IMR-90 (cell line): ENCODE measurements at regions not wholly inside any gene's neighbourhood (a gene's known extent, or its start where the extent isn't known, plus 50 kb on each side); places are given as distances from the start of the nearest gene placed in this dataset.
A peak's percentile ranks its signal among the peaks of the same experiment; 100 is the strongest.

Source experiments
- ATAC-seq: fragments of 200-7000 bp; cut with Tn5 transposase; 2 replicates; pipeline ENCODE4 v1.9.1; 2020; ENCODE audit warnings: low read depth, mild to moderate bottlenecking, moderate library complexity
- BruUV-seq: library from RNA; stranded (reverse); fragments of 400-500 nt; replicated peaks from 2 replicates; lab custom pipeline; 2021; lab: Mats Ljungman, UMichigan
- CTCF ChIA-PET: fragments of 300-600 bp; formaldehyde crosslinking; extraction: SDS; loops from one replicate; lab custom pipeline; 2021; ENCODE audit warnings: antibody characterized with exemption; lab: Yijun Ruan, JAX
- POLR2A ChIA-PET: fragments of 300-600 bp; sonication (Branson Sonifier 250); formaldehyde crosslinking; loops from one replicate; lab custom pipeline; 2022; ENCODE audit warnings: antibody characterized with exemption; ENCODE audit not compliant: unreplicated experiment; lab: Charles Lee
- DNase-seq: peaks from one replicate; pipeline ENCODE4 v3.0.0; 2013
- H2AFZ ChIP-seq: replicated peaks from 2 replicates; pipeline ENCODE3; 2013; ENCODE audit warnings: low read length, mild to moderate bottlenecking; ENCODE audit not compliant: poor library complexity
- H2AK5ac ChIP-seq: 2 replicates; pipeline ENCODE4 v1.6.1; 2013; ENCODE audit warnings: low read depth, low read length, inconsistent platforms
- H2AK9ac ChIP-seq: replicated peaks from 2 replicates; pipeline ENCODE3; 2013; ENCODE audit warnings: mild to moderate bottlenecking, low read depth, low read length, moderate library complexity; ENCODE audit not compliant: poor library complexity
- H2BK120ac ChIP-seq: 2 replicates; pipeline ENCODE4 v1.6.1; 2013; ENCODE audit warnings: low read depth, low read length, inconsistent platforms
- H2BK15ac ChIP-seq: 3 replicates; pipeline ENCODE4 v1.6.1; 2013; ENCODE audit warnings: low read depth, low read length, inconsistent platforms
- H2BK20ac ChIP-seq: 2 replicates; pipeline ENCODE4 v1.6.1; 2013; ENCODE audit warnings: low read depth, mild to moderate bottlenecking, inconsistent platforms, low read length, moderate library complexity
- H2BK5ac ChIP-seq: 2 replicates; pipeline ENCODE4 v1.6.1; 2013; ENCODE audit warnings: mild to moderate bottlenecking, low read depth, low read length, inconsistent platforms; ENCODE audit not compliant: poor library complexity, severe bottlenecking
- H3K14ac ChIP-seq: replicated peaks from 2 replicates; pipeline ENCODE4 v1.6.1; 2013; ENCODE audit warnings: low read depth, low read length, inconsistent platforms
- H3K18ac ChIP-seq: 2 replicates; pipeline ENCODE4 v1.6.1; 2013; ENCODE audit warnings: low read depth, low read length, control low read depth
- H3K23ac ChIP-seq: 2 replicates; pipeline ENCODE4 v1.6.1; 2013; ENCODE audit warnings: low read depth, low read length, inconsistent platforms
- H3K27ac ChIP-seq: 2 replicates; pipeline ENCODE4 v1.5.1; 2013; ENCODE audit warnings: mild to moderate bottlenecking, control low read depth, low read length; ENCODE audit not compliant: insufficient read depth
- H3K27me3 ChIP-seq: 2 replicates; pipeline ENCODE4 v1.6.1; 2013; ENCODE audit warnings: low read length; ENCODE audit not compliant: control insufficient read depth, insufficient read depth
- H3K36me3 ChIP-seq: 2 replicates; pipeline ENCODE4 v1.6.1; 2013; ENCODE audit warnings: low read length, mixed read lengths; ENCODE audit not compliant: control insufficient read depth, insufficient read depth
- H3K4ac ChIP-seq: 2 replicates; pipeline ENCODE4 v1.6.1; 2013; ENCODE audit warnings: low read depth, low read length, inconsistent platforms
- H3K4me1 ChIP-seq: 2 replicates; pipeline ENCODE4 v1.6.1; 2013; ENCODE audit warnings: low read length, mixed read lengths; ENCODE audit not compliant: control insufficient read depth, insufficient read depth
- H3K4me2 ChIP-seq: 2 replicates; pipeline ENCODE4 v1.6.1; 2013; ENCODE audit warnings: low read depth, mild to moderate bottlenecking, control low read depth, low read length, moderate library complexity
- H3K4me3 ChIP-seq: 2 replicates; pipeline ENCODE4 v1.5.1; 2013; ENCODE audit warnings: low read depth, mild to moderate bottlenecking, control low read depth, low read length, moderate library complexity; ENCODE audit not compliant: insufficient read depth
- H3K56ac ChIP-seq: 2 replicates; pipeline ENCODE4 v1.6.1; 2013; ENCODE audit warnings: low read length, inconsistent platforms; ENCODE audit not compliant: insufficient read depth; ENCODE audit errors: extremely low read depth
- H3K79me1 ChIP-seq, 2 experiments: 2 replicates each; pipeline ENCODE4 v1.6.1; 2013; ENCODE audit warnings: low read length in 2 of 2, inconsistent platforms in 1 of 2, low read depth in 1 of 2
- H3K9ac ChIP-seq: 2 replicates; pipeline ENCODE4 v1.6.1; 2013; ENCODE audit warnings: low read depth, low read length, control low read depth
- H3K9me1 ChIP-seq: 2 replicates; pipeline ENCODE4 v1.6.1; 2013; ENCODE audit warnings: low read length, inconsistent platforms; ENCODE audit not compliant: insufficient read depth
- H3K9me3 ChIP-seq: 2 replicates; pipeline ENCODE4 v1.6.1; 2013; ENCODE audit warnings: low read length; ENCODE audit not compliant: control insufficient read depth, insufficient read depth
- H4K20me1 ChIP-seq: 2 replicates; pipeline ENCODE4 v1.6.1; 2013; ENCODE audit warnings: low read length, inconsistent platforms; ENCODE audit not compliant: insufficient read depth
- H4K5ac ChIP-seq: 2 replicates; pipeline ENCODE4 v1.6.1; 2013; ENCODE audit warnings: mild to moderate bottlenecking, low read depth, low read length, control low read depth
- H4K8ac ChIP-seq, 2 experiments: 2 replicates each; pipeline ENCODE4 v1.6.1; 2013; ENCODE audit warnings: low read depth in 2 of 2, low read length in 2 of 2, control low read depth in 1 of 2, inconsistent platforms in 1 of 2
- H4K91ac ChIP-seq: 2 replicates; pipeline ENCODE4 v1.6.1; 2013; ENCODE audit warnings: low read depth, low read length, inconsistent platforms; ENCODE audit not compliant: insufficient read depth
- CEBPB ChIP-seq: IDR thresholded peaks from 2 replicates; pipeline ENCODE4 v1.6.1; 2012; ENCODE audit warnings: low read depth, low read length, improper control_type of control experiment
- MAFK ChIP-seq: IDR thresholded peaks from 2 replicates; pipeline ENCODE4 v1.6.1; 2012; ENCODE audit warnings: low read depth, low read length, improper control_type of control experiment
- WGBS, 2 experiments: methylation state at CpG; one replicate each; pipeline versions ENCODE4 v1.1.5 to v1.1.7; 2013; ENCODE audit warnings: missing lambda C conversion rate in 2 of 2; ENCODE audit not compliant: insufficient read length in 1 of 2; ENCODE audit errors: extremely low coverage in 2 of 2; 5-methylcytosine and 5-hydroxymethylcytosine counted together
- dilution Hi-C: fragments of 300-500 bp; cut with HindIII; formaldehyde crosslinking; loops from one replicate; pipeline ENCODE4 v1.14.3; 2018; ENCODE audit warnings: low sequenced_read_pairs; ENCODE audit not compliant: unreplicated experiment
- in situ Hi-C: fragments of 300-500 bp; cut with MboI; formaldehyde crosslinking; loops from 3 replicates; pipeline ENCODE4 v1.14.3; 2019; ENCODE audit warnings: low sequenced_read_pairs, inconsistent platforms, mixed read lengths
- intact Hi-C: fragments of 100-400 bp; cut with micrococcal nuclease; formaldehyde crosslinking; loops from 2 replicates; pipeline ENCODE4 v1.10.0; 2022

DNA sequence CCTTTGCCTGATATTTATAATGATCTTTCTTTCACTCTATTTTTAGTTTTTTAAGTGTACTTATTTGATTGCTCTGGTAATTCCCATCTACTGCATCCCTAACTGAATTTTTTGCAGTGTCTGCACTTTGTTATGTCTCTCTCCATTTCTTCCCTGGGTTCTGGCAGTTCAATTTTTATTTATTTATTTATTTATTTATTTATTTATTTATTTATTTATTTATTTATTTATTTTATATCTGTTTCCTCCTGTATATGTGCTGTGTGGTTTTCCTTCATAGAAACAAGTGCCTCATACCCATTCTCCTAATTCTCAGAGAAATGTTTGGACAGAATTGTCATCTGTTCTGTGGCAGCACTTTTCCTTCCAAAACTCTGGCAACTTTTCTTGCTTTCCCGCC lies 2370.8 kb upstream of the WWC1 start:
- no peak overlapping the region for H3K4me2 ChIP-seq
- no peaks in the 10 kb centered on the region for H3K27me3 ChIP-seq
- H3K9me3 ChIP-seq: peaks cover 2% of the 10 kb centered on the region; the same call in 1 of the 2 replicates
- H3K4me3 ChIP-seq: no peak overlapping the region
- H3K9ac ChIP-seq: no peak overlapping the region
- no peak overlapping the region for H4K91ac ChIP-seq
- H3K4ac ChIP-seq: no peak overlapping the region
- BruUV-seq: no TSS peak
- H4K20me1 ChIP-seq: no peaks in the 10 kb centered on the region
- no peak overlapping the region for H4K5ac ChIP-seq
- H2BK120ac ChIP-seq: no peak overlapping the region
- no peak overlapping the region for H2AFZ ChIP-seq
- 0 out of 2 replicates have a peak, but pooled peaks have one; percentile 2 for TF ChIP-seq MAFK
- TF ChIP-seq CEBPB: no peak
- ChIA-PET CTCF (no interaction called here), POLR2A (no interaction called here)
- H3K56ac ChIP-seq: no peak overlapping the region
- no peaks in the 10 kb centered on the region for H3K4me1 ChIP-seq
- dilution Hi-C loops: no loop called here
- no peak overlapping the region for H2BK20ac ChIP-seq
- H3K27ac ChIP-seq: no peak overlapping the region
- H2BK15ac ChIP-seq: no peak overlapping the region
- DNase-seq: no peak
- no peak overlapping the region for H2AK9ac ChIP-seq
- H3K36me3 ChIP-seq: no peaks in the 10 kb centered on the region
- no peaks in the 10 kb centered on the region for H3K79me1 ChIP-seq
- H3K23ac ChIP-seq: no peak overlapping the region
- H4K8ac ChIP-seq: no peak overlapping the region
- H3K14ac ChIP-seq: no peak overlapping the region
- intact Hi-C loops: no loop called here
- H2AK5ac ChIP-seq: no peak overlapping the region
- ATAC-seq: no peak
- no peak overlapping the region for H2BK5ac ChIP-seq
- H3K18ac ChIP-seq: no peak overlapping the region
- no CpG with 5 or more reads among the region's 1 CpG for WGBS, 2 experiments
- H3K9me1 ChIP-seq: no peaks in the 10 kb centered on the region
- in situ Hi-C loops: no loop called here
